Endothelial cell of hepatic sinusoid (primary cell): ENCODE measurements at regions not wholly inside any gene's neighbourhood (a gene's known extent, or its start where the extent isn't known, plus 50 kb on each side); places are given as distances from the start of the nearest gene placed in this dataset.
"Not testable (repeated sequence)": the region's sequence is repeated elsewhere in the genome, so short reads cannot be mapped to it uniquely, and the experiment has no call there.

Source experiments
- in situ Hi-C: cut with HindIII; loops from 2 replicates; pipeline ENCODE4 v1.10.0; 2017; ENCODE audit warnings: low sequenced_read_pairs

DNA sequence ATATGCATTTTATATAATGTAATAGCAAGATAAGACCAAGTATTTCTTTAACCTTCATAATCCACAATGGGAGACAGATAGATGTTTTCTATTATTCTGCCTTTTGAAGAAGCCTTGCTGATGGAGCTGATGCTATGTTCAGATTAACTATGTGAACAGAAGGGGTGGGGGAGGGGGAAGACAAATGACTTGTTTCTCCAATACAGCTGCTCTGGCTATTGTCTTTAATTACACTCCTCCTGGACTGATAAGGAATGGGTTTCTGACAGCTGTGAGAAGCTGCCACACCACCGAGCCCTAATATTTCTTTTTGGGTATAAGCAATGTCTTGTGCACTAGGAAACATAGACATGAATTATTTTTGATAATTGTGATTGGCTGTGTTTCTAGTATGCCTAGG is 62.0 kb downstream of the CAVIN4 start:
- in situ Hi-C loops, result no loop called here

DNA sequence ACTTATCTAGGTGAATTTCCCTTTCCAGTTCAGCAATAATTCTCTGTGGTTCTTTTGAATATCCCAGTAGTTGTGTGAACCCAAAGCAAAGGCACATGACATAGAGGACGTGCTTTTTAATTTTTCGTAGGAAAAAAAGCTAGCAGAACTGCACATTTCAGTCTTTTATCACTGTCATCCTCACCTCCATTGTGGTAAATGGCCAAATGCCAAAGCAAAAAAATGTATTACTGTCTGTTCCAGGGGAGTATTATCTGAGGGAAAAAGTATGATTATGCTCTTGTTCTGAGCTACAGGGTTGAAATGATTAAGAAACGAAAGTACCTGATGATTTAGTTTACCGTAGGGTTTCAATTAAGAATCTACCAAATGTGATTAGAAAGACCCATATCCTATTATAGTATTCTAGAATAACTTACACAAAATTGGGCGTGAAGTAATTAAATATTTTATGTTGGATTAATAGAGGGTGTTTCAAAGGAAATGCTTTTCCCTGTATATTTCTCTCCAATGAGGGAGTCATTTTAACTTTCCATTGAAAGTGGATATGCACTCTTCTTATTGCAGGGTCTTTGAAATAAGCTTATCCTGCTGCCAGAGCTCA is 62.7 kb downstream of the CAVIN4 start:
- in situ Hi-C loops, result no loop called here

DNA sequence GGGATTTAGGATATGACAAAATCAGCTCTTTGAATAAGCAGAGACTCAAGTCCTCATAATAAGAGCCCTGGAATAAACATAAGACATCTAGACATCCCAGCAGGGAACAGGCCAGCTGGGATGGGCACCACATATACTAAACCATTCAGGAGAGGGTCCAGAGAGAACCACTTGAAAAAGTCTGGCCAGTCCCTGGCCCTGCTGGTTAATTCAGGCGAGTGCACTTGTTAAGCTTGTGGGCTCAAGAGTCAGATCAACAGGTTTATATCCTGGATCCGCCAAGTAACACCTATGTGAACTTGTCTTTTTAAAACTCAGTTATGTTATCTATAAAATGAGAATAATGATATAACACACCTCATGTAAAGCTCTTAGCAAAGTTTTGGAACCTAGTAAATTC is 63.3 kb downstream of the CAVIN4 start:
- in situ Hi-C loops, result no loop called here

DNA sequence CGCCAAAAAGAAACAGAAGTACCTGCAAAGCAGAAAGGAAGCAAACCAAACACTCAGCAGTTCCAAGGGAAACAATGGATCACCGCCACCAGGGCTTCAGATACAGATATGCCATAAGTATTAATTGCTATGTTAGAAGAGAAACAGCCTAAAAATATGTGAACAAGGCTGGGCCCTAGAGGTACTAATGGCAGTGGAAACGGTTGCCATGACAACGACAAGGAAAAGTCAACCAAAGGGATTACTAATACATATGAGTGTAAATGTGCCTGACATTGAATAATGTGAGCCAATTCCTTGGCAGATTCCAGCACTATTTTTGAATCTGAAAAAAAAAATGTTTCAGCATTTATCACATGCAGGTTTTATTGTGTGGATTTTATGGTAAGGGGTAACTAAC is 75.0 kb downstream of the CAVIN4 start:
- in situ Hi-C loops, result no loop called here

DNA sequence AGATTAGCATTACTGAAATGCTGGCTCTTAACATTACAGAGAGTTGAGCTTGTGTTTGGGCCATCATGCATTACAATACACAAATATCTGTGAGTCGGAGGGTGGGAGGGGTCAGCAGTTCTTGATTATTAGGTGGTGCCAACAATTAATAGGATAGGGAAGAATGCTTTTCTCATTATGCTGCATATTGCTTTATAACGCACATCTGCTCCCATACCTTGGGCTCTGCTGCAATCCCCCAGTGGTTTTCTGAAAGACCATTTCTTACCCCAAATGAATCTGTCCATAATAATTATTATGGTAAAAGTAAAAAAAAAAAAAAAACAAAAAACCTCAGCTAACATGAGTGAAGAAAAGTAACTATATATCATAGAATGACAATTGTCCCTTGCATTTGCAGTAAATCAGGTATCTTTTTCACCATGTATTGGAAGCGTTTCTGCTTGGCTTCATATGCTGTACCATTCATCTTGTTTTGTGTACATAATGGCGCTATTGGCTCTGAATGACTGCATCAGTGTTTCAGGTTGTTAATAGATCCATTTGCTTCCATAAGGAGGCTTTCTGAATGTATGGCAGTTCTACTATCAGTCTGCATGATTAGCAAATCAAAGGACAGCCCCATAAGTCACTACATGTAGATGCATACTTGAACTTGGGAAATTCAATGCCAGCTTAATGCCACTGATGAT is 75.9 kb downstream of the CAVIN4 start:
- in situ Hi-C loops, result no loop called here

DNA sequence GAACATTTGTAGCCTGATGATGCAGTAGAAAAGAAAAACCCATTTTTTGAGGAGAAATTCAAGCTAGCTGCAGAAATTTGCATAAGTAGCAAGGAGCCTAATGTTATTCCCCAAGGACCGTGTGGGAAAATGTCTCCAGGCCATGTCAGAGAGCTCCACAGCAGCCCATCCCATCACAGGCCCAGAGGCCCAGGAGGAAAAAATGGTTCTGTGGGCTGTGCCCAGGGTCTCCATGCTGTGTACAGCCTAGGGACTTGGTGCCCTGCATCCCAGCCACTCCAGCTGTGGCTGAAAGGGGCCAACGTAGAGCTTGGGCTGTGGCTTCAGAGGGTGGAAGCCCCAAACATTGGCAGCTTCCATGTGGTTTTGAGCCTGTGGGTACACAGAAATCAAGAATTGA is 79.0 kb downstream of the CAVIN4 start:
- in situ Hi-C loops, result not testable (repeated sequence)

DNA sequence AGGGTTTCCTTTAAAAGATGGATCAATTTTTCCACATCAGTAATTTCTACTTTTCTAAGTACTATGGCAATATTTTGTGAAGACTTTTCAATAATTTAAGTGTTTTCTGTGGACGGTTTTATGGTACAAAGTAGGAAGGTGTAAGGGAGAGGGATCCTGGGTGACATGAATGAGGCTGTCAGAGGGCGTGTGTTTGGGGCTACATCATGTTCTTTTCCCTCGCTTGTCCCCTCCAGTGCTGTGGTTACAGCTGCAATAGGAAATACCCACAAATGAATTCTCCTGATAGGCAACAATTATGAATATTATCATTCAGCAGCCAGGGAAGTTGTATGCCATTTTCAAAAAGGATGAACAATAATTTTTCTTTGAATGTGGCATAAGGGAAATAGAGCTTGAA is 83.8 kb downstream of the CAVIN4 start:
- in situ Hi-C loops, result no loop called here

DNA sequence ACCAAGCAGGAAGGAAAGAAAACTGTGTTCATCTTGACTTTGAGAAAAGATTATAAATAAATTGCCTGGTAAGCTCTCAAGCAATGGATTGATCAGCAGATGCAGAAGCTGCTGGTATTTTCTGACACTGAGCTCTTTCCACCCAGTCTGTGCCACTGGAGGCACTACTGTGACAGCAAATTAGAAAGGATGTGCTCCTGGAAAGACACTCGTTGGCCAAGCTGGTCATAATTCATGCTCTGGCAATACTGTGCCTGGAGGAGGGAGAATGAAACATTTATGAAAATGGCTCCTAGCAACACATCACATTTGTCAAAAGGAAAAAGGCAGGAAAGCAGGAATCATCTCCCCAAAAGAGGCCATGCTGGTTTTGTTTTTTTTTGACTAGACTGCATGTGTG is 84.2 kb downstream of the CAVIN4 start:
- in situ Hi-C loops, result no loop called here

DNA sequence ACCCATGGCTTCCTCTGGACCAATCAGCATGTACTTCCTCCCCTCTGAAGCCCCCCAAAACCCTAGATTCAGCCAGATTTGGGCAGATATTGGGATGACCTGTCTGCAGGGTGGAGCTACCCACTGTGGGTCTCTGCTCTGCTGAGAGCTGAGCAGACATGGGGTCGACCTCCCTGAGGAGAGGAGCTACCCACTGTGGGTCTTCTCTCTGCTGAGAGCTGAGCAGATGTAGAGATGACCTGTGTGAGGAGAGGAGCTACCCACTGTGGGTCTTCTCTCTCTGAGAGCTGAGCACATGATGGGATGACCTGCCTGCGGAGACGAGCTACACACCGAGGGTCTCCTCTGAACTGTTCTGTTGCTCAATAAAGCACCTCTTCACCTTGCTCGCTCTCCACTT is 89.6 kb downstream of the CAVIN4 start:
- in situ Hi-C loops, result no loop called here

DNA sequence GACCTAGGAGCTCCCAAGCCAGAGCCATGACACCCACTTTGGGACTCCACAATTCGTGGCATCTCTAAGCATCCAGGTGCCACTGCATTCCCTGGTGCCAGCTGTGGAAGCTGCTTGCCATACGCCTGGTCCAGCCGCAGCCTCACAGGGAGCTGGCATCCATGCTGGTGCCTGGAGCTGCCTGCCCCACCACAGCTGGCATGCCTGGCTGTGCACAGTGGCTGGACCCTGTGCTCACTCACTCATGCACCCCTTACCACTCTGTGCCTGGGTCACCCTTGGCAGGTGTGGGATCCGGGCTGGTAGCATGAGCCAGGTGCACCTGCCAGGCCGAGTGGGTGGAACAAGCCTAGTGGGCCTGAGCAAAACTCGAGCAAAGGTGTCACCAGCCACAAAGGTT is 90.1 kb downstream of the CAVIN4 start:
- in situ Hi-C loops, result no loop called here

DNA sequence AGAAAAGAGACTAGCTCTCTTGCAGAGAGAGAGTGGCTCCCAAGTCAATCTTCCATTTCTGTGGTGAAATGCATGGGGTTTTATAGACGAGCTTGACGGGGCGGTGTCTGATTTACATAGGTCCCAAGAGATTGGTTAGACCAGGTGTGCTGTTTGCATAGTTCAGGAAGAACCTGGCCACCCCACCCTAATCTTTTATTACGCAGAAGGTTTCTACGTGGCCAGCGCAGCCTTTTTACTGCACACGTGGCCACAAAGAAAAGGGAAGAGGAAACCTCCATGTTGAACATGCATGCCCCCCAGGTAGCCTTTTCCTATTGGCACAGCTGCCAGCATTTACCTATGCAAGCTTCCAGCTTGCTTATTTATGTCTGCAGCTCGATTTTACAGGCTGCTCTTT is 92.1 kb downstream of the CAVIN4 start:
- in situ Hi-C loops, result no loop called here

DNA sequence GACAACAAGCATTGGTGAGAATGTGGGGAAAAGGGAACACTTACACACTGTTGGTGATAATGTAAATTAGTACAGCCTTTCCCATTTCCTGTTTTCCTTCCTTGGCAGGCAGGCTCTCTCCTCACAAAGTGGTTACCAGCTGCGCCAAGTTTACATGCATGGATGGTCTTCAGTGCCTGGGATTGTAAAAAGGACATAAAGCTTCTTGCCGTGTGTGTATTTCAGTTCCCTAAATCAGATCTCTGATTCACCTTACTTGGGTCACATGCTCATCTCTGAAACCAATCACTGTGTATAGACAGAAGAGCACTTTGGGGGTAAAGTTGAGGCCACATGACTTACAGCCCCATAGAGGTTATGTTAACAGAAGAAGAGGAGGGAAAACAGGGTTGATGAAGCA is 92.8 kb downstream of the CAVIN4 start:
- in situ Hi-C loops, result no loop called here

DNA sequence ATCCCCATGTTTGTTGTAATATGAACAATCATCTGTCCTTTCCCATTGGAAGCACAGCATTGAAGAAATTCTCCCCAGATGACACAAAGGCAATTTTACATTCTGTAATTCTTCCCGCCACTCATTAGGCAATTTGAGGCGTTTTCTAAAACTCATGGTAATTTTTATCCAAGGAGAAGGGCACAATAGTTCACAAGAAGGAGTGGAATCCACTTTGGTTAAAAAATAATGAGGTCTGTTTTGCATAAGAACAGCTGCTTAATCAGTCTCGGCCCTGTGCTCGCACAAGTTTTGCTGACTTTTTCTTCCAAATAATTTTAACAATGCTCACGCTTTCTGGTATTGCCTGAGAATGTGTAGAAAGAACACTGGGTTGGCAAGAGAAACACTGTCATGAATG is 94.0 kb downstream of the CAVIN4 start:
- in situ Hi-C loops, result no loop called here

DNA sequence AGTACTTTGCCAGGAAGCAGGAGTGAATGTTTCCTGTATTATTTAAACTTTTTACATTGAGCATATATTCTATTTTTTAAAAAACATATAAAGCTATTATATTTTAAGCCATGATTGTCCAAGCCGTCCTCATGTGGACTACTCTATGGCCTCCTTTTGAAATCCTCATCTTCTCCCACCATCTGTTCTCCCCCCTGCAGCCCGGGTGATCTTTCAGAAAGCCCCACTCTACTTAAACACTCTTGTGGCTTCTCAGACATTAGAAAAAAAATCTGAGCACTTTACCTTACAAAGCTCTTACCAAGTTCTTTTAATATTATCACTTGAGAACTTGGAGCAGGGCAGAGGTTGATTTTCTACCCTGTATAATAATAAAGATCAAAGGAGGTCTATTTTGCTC is 95.4 kb downstream of the CAVIN4 start:
- in situ Hi-C loops, result no loop called here

DNA sequence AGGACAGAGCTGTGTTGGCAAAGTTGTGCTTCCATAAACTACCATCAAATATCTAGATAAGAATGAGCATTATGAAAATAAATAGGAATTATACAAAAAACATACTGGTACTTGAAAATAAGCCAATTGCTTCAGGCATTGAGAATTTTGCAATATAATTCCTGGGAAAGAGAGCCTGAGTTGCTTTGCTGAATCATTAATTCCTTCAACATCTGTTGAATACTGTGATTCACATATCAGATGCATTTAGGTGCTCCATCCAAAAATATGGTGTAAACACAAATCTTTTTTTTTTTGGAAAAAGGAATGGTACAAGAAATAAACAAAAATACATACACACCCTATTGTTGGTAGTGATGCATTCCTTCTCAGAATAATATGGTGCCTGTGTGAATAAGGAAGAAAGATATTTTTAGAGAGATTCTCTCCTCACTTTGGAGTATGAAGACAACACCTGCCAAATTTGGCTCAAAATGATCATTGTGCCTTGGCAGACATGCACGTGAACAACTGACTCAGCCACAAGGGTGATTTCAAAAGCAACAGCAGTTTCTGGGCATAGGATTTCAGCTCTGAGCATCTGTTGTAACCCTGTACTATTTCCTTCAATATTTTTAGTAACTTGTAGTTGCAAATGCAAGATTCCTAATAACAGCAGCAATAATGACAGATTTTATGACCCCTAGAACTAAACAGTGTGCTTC is 96.7 kb downstream of the CAVIN4 start:
- in situ Hi-C loops, result no loop called here

DNA sequence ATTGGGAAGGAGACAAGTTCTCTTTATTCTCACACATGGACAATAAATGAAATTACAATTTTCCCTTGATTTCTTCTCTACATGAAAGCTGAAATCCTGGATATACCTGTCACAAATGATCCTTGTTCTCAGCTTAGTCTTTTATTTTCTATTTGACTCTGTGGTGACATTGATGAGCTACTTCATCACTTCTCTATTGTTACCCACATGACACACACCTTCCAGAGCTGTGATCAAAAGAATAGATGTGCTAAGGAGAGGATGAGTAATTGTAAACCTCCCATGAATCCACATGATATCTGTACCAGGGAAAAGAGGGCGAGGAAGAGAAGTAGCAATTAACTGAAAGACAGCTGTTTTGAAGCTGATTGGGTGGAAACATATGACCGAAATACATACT is 102.0 kb downstream of the CAVIN4 start:
- in situ Hi-C loops, result no loop called here

DNA sequence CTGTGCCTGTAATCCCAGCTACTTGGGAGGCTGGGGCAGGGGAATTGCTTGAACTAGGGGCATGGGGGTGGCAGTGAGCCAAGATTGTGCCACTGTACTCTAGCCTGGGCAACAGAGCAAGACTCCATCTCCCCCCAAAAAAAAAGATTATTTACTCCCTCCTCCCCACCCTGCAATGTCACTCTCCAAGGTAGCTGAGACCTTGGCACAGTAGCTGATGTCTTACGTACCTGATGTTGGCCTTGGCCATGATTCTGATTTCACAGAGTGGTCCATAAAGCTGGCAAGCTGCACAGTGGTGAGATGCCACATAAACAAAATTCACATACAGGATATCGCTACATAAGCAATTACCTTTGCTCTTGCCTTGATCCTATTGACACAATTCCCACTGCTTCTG is 108.5 kb downstream of the CAVIN4 start:
- in situ Hi-C loops, result no loop called here

DNA sequence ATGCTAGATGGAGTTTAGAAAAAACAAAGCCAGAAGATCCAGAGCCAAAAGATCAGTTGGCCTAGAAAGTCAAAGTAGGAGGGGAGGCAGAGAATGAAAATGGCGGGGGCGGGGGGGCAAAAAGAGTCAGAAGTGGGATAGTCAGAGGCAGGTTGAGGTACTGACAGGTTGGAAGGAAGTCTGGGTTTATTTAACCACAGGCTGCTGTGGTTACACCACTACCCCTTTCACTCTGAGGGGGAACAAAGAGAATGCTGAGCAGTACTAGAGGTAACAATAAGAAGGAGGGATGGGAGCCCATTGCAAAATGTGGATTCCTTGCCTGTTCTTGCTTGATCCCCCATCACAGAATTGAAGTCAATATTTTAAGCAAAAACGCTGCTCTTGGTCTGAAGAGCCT is 111.8 kb downstream of the CAVIN4 start:
- in situ Hi-C loops, result no loop called here

DNA sequence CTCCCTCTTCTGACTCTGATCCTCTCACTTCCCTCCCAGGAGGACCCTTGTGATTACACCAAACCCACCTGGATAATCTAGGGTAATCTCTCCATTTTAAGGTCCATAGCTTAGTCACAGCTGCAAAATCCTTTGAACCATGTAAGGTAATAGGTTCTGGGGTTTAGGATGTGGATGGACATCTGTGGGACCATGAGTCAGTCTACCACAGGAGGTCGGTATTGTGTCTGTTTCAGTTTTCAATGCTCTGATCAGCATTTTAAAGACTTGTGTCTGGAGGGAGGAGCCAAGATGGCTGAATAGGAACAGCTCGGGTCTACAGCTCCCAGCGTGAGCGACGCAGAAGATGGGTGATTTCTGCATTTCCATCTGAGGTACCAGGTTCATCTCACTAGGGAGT is 112.6 kb downstream of the CAVIN4 start:
- in situ Hi-C loops, result no loop called here

DNA sequence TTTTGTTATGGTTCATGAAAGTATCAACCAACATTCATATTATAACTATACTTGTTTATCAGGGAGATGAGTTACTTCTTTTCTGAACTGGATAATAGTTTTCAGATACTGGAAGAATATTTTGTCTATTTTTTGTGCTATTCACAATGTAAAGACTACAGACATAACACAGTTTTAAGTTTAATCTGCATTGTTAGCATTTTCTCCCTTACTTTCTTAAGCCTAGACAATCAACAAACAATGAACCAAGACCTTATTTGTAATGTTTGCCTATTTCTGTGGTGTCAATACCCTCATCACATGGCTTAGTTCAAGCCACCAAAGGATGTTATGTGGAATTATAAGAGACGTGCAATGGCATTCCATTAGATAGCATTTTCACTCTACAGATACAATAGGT is 119.5 kb downstream of the CAVIN4 start:
- in situ Hi-C loops, result loop anchor here (5.0 kb wide), 1 partner anchor 520 kb away; no protein-coding TSS in a partner anchor

DNA sequence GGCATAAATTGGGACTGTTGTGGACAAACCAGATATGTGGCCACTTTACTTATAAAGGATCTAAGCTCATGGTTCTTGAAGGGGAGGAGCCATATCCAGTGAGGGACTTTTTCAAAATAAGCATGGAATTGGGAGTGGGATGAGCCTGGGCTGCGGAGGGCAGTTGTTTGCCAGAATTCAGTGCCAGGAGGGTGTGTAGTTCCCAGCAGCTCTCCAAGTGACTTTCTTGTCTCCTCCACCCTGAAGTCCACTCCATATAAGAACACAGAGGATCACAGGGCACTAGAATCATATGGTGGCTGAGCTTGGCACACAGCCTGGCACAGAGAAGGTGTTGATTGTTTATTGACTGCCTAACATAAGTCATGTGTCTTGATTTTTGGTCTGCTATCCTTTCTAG is 121.1 kb downstream of the CAVIN4 start:
- in situ Hi-C loops, result loop anchor here (5.0 kb wide), 1 partner anchor 518 kb away; no protein-coding TSS in a partner anchor

DNA sequence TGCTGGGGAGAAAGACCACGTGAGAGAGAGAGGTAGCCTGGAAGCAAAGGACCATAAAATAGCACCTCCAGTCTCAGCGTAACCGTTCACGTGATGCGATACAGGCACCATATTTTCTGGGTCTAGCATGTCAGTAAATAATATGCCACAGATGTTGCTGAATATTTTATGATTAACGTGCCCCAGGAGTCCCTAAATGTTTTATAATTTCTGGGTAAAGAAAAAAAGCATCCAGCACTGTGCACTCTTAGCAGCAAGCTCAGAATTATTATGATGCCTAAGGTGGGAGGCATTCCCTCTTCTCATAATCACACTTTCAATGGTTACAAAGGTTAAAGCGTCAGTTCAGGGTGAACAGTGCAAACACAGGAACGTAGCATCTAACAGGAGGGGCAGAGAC is 121.8 kb downstream of the CAVIN4 start:
- in situ Hi-C loops, result loop anchor here (5.0 to 25.0 kb wide), 2 partner anchors 87 to 518 kb away; no protein-coding TSS in a partner anchor
